H4 (cell line): ENCODE measurements at regions not wholly inside any gene's neighbourhood (a gene's known extent, or its start where the extent isn't known, plus 50 kb on each side); places are given as distances from the start of the nearest gene placed in this dataset.
"Not testable (repeated sequence)": the region's sequence is repeated elsewhere in the genome, so short reads cannot be mapped to it uniquely, and the experiment has no call there.

ENCODE experiments used
- DNase-seq: peaks from one replicate; pipeline ENCODE4 v3.0.0-alpha.2; 2015; ENCODE audit warnings: low spot score

GRCh38 chr17:72175787-72176515 lies 55.1 kb downstream of the SOX9 start:
- DNase-seq = no peak

GRCh38 chr17:72176516-72176851 lies 55.7 kb downstream of the SOX9 start:
- DNase-seq = no peak

GRCh38 chr17:72176951-72177660 lies 56.3 kb downstream of the SOX9 start:
- no peak for DNase-seq

GRCh38 chr17:72177738-72178137 lies 56.9 kb downstream of the SOX9 start:
- DNase-seq = no peak

- DNase-seq = no peak
Measured at GRCh38 chr17:72182371-72182873, 61.6 kb downstream of the SOX9 start.

- DNase-seq = no peak
Measured at GRCh38 chr17:72183194-72183685, 62.4 kb downstream of the SOX9 start.

GRCh38 chr17:72184805-72185204 lies 64.0 kb downstream of the SOX9 start:
- DNase-seq = no peak

- DNase-seq = no peak
Measured at GRCh38 chr17:72185564-72185963, 64.7 kb downstream of the SOX9 start.

GRCh38 chr17:72187556-72187955 lies 66.7 kb downstream of the SOX9 start:
- no peak for DNase-seq

GRCh38 chr17:72188801-72189200 lies 68.0 kb downstream of the SOX9 start:
- no peak for DNase-seq

GRCh38 chr17:72189768-72190593 lies 69.2 kb downstream of the SOX9 start:
- no peak for DNase-seq

- DNase-seq = no peak
Measured at GRCh38 chr17:72191356-72191755, 70.5 kb downstream of the SOX9 start.

- no peak for DNase-seq
Measured at GRCh38 chr17:72191921-72192799, 71.3 kb downstream of the SOX9 start.

- no peak for DNase-seq
Measured at GRCh38 chr17:72192800-72193192, 72.0 kb downstream of the SOX9 start.

GRCh38 chr17:72193391-72194106 lies 72.7 kb downstream of the SOX9 start:
- no peak for DNase-seq

- DNase-seq = not testable (repeated sequence)
Measured at GRCh38 chr17:72194107-72194440, 73.3 kb downstream of the SOX9 start.

- DNase-seq = no peak
Measured at GRCh38 chr17:72199256-72199655, 78.4 kb downstream of the SOX9 start.

GRCh38 chr17:72204742-72205141 lies 83.9 kb downstream of the SOX9 start:
- no peak for DNase-seq

- no peak for DNase-seq
Measured at GRCh38 chr17:72205357-72205756, 84.5 kb downstream of the SOX9 start.

- no peak for DNase-seq
Measured at GRCh38 chr17:72205822-72206221, 85.0 kb downstream of the SOX9 start.

GRCh38 chr17:72206376-72206775 lies 85.6 kb downstream of the SOX9 start:
- no peak for DNase-seq
